Epithelial cell of proximal tubule (primary cell): ENCODE measurements at regions not wholly inside any gene's neighbourhood (a gene's known extent, or its start where the extent isn't known, plus 50 kb on each side); places are given as distances from the start of the nearest gene placed in this dataset.

ENCODE experiments used
- DNase-seq: peaks from one replicate; pipeline ENCODE4 v3.0.0-alpha.2; 2011; ENCODE audit warnings: low read depth
- H3K4me3 ChIP-seq: 2 replicates; pipeline ENCODE4 v1.5.1; 2011; ENCODE audit warnings: low read depth, mild to moderate bottlenecking, low read length
- TF ChIP-seq, protein P1 (sequence below): conservative IDR thresholded peaks from 2 replicates; pipeline ENCODE4 v1.5.1; 2012; ENCODE audit warnings: low read depth, mild to moderate bottlenecking, low read length

DNA sequence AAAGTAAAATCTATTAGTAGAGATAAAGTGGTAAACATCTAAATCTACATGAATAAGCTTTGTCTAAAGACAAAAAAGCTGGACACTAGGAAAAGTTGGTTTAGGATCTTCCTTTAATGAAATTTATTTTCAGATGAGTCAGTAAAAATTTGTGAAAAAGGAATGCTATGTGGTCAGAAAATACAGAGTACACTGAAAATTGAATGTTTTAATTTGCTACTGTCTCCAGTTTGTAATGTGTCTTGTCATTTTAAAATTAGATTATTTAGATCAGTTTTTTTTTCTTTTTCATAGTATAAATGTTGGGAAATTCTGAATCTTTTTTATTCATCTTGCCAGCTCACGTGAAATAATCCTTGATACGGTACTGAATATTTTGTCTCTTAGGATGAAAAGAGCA lies 56.9 kb downstream of the SLITRK6 start:
- TF ChIP-seq, protein P1, sequence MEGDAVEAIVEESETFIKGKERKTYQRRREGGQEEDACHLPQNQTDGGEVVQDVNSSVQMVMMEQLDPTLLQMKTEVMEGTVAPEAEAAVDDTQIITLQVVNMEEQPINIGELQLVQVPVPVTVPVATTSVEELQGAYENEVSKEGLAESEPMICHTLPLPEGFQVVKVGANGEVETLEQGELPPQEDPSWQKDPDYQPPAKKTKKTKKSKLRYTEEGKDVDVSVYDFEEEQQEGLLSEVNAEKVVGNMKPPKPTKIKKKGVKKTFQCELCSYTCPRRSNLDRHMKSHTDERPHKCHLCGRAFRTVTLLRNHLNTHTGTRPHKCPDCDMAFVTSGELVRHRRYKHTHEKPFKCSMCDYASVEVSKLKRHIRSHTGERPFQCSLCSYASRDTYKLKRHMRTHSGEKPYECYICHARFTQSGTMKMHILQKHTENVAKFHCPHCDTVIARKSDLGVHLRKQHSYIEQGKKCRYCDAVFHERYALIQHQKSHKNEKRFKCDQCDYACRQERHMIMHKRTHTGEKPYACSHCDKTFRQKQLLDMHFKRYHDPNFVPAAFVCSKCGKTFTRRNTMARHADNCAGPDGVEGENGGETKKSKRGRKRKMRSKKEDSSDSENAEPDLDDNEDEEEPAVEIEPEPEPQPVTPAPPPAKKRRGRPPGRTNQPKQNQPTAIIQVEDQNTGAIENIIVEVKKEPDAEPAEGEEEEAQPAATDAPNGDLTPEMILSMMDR = no peak
- DNase-seq = no peak
- no peak overlapping the region for H3K4me3 ChIP-seq

DNA sequence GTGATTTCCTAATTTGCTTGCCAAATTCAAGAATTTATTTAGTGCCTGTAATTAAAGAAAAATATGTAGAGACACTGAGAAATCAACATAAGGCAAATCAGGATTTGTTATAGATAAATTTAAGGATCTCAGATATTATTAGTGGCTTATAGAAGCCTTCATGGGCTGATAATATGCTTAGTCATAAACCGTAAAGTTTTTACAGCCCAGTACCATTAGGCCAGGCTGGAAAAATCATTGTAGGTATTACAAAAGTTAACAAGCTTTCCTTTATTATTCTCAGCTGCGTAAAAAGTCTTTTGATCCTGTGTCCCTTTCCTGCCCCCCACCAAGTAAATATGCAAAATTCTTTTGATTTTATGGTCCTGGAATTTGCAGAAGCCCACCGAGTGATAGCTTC lies 58.2 kb downstream of the SLITRK6 start:
- TF ChIP-seq, protein P1 = no peak
- DNase-seq = no peak
- H3K4me3 ChIP-seq = no peak overlapping the region

DNA sequence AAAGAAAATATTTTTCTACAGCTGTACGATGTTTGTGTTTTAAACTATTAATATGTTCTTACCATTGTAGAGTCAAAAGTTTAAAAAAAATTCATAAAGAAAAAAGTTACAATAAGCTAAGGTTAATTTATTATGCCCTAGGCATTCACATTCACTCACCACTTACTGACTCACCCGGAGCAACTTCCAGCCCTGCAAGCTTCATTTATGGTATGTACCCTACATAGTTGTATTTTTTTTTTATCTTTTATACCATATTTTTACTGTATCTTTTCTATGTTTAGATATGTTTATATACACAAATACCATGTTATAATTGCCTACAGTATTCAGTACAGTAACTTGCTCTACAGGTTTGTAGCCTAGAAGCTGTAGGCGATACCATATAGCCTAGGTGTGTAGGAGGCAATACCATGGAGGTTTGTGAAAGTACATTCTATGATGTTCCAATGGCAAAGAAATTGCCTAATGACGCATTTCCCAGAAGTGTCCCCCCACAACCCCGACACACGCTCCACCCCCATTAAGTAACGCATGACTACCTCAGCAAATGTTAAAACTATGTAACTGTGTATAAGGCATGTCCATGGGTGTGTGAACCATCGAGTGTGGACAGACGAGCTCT lies 60.4 kb downstream of the SLITRK6 start:
- TF ChIP-seq, protein P1 = no peak
- H3K4me3 ChIP-seq = no peak overlapping the region
- DNase-seq = no peak

DNA sequence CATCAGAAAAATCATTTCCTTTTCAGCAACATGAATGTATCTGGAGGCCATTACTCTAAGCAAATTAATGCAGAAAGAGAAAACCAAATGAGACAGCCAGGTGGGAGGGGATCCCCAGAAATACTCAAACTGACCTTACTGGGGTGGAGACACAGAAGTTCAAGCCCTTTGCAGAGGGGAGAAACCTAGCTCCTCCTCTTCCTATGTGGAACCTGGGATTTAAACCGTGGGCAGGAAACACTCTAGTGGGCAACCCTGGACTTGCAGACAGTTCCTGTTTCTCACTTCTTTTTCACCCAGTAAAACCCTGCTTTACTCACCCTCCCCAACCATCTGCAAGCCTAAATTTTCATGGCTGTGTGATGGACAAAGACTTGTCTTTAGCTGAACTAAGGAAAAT lies 61.3 kb downstream of the SLITRK6 start:
- DNase-seq = no peak
- TF ChIP-seq, protein P1 = no peak
- H3K4me3 ChIP-seq = no peak overlapping the region

DNA sequence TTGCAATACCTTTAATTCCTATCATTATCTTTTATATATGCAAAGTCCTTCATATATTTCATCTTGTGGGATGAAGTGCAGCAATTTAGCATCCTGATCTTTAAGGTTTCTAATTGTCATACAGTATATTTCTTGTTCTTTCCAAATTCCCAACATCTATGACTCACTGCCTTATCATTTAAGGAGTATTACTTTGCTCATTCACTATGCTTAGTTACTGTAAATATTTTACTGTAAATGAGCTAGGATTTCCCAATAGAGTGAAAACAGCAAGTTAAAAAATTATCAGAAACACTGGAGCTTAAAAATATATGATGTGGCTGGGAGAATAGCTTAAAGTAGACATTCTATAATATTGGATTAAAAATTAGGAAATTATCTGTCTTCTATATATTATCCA lies 69.9 kb downstream of the SLITRK6 start:
- TF ChIP-seq, protein P1 = no peak
- DNase-seq = no peak
- no peak overlapping the region for H3K4me3 ChIP-seq

DNA sequence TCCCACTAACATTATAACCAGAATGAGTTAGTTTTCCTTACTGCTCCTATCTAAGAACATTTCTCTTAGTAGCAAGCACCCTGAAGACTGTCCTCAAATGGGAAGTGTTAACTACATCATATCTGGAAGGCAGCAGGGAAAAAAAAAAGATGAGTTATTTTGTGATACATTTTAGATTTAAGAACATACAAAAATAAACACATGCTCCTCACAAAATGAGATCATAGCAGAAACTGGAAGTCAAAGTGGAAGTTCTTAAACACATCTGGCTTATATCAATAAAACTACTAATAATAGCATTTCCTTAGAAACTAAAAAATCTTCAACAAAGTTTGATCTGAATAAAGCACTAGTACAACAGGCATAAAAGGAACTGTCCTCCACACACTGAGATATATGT lies 70.4 kb downstream of the SLITRK6 start:
- DNase-seq = no peak
- TF ChIP-seq, protein P1 = no peak
- H3K4me3 ChIP-seq = no peak overlapping the region

DNA sequence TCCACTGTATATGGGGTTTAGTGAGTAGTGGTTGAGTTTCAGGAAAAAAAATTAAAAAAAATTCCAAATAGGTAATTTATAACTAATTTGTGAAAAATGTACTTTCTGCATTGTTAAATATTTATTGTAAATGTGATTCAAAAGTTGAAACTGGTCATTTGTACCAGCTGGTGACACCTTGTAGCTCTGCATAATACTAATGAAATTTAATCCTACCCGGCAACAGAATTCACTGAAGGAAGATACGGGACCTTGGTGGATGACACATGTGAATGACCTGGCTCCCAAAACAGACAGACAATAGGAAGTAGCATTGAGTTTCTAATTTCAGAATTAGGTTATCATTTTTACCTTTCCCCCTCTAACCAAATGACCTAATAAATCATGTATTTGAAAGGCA lies 73.8 kb downstream of the SLITRK6 start:
- no peak overlapping the region for H3K4me3 ChIP-seq
- no peak for DNase-seq
- TF ChIP-seq, protein P1 = no peak
